ENCODE measurements at regions not wholly inside any gene's neighbourhood (a gene's known extent, or its start where the extent isn't known, plus 50 kb on each side); places are given as distances from the start of the nearest gene placed in this dataset.

- peaks cover 19% of the 10 kb centered on the region; the same call in 2 of the 3 replicates for H3K4me1 Mint-ChIP-seq
- Histone ChIP-seq H2AFZ (no peak overlapping the region), H3K4me3 (no peak overlapping the region), H3K4me1 (ENCODE audit: insufficient read depth) (peaks cover 7% of the 10 kb centered on the region; the same call in 1 of the 2 replicates), H3K27ac (ENCODE audit: low read depth) (no peak overlapping the region), H3K9me2 (ENCODE audit: insufficient read depth) (no peaks in the 10 kb centered on the region), H4K20me1 (replicated peaks; ENCODE audit: insufficient read depth) (no peaks in the 10 kb centered on the region), H3K79me2 (replicated peaks; ENCODE audit: insufficient read depth) (no peaks in the 10 kb centered on the region), H3K4me2 (no peak overlapping the region), H3K27me3 (ENCODE audit: insufficient read depth) (no peaks in the 10 kb centered on the region), H3K36me3 (ENCODE audit: insufficient read depth) (no peaks in the 10 kb centered on the region), H3F3A (replicated peaks; ENCODE audit: low read depth) (no peaks in the 10 kb centered on the region)
- DNase-seq (ENCODE audit: low spot score) (no peak), ATAC-seq (no peak)
- peaks cover 15% of the 10 kb centered on the region for H3K9me3 Mint-ChIP-seq
- no peak for TF ChIP-seq EZH2 (IDR thresholded peaks at IDR 0.05; ENCODE audit: low read depth, unreplicated experiment)
- no peak for TF ChIP-seq ZNF462 (CRISPR knock-in tag; IDR thresholded peaks at IDR 0.05)
- TF ChIP-seq REST (IDR thresholded peaks at IDR 0.05; ENCODE audit: unreplicated experiment): no peak
- no peak for TF ChIP-seq CTCF (conservative IDR thresholded peaks at IDR 0.05; ENCODE audit: low read depth in 2 of 2)
- no peak for TF ChIP-seq POLR2AphosphoS5 (IDR thresholded peaks at IDR 0.05; ENCODE audit: low read depth)
- TF ChIP-seq STAT1 (IDR thresholded peaks at IDR 0.05; ENCODE audit: unreplicated experiment): no peak
- peaks cover 15% of the 10 kb centered on the region for H3K36me3 Mint-ChIP-seq (ENCODE audit: low read depth)
- H3K4me3 Mint-ChIP-seq: no peak overlapping the region
- no peaks in the 10 kb centered on the region for H3K27me3 Mint-ChIP-seq (ENCODE audit: insufficient read depth, low read depth, poor library complexity)
- no peak overlapping the region for H3K27ac Mint-ChIP-seq
Observed at GRCh38 chr3:31436830-31437229, 95.9 kb upstream of the STT3B start.
